Liver (tissue), 8 donors: ENCODE measurements at regions not wholly inside any gene's neighbourhood (a gene's known extent, or its start where the extent isn't known, plus 50 kb on each side); places are given as distances from the start of the nearest gene placed in this dataset.

ENCODE experiments used
- DNase-seq: peaks from one replicate; pipeline ENCODE4 v3.0.0-alpha.2; 2017; ENCODE audit warnings: low spot score
- H3K27ac ChIP-seq, 2 donors: one replicate each; pipeline ENCODE4 v1.7.0; 2013; ENCODE audit warnings: inconsistent platforms in 2 of 2, low read length in 2 of 2, control low read depth in 1 of 2, low read depth in 1 of 2, mild to moderate bottlenecking in 1 of 2
- H3K27me3 ChIP-seq, 4 donors: one replicate each; pipeline versions ENCODE4 v1.6.1 to v1.7.0; 2013; ENCODE audit warnings: low read length in 3 of 4, inconsistent platforms in 1 of 4, mild to moderate bottlenecking in 1 of 4, moderate library complexity in 1 of 4; ENCODE audit not compliant: control insufficient read depth in 4 of 4, insufficient read depth in 4 of 4
- H3K36me3 ChIP-seq, 4 donors: one replicate each; pipeline versions ENCODE4 v1.6.1 to v1.7.0; 2013; ENCODE audit warnings: low read length in 3 of 4, mild to moderate bottlenecking in 3 of 4, low read depth in 1 of 4, moderate library complexity in 1 of 4; ENCODE audit not compliant: control insufficient read depth in 4 of 4, insufficient read depth in 3 of 4
- H3K4me1 ChIP-seq, 4 donors: one replicate each; pipeline versions ENCODE4 v1.6.1 to v1.7.0; 2013; ENCODE audit warnings: low read length in 3 of 4, mild to moderate bottlenecking in 3 of 4, moderate library complexity in 1 of 4; ENCODE audit not compliant: control insufficient read depth in 4 of 4, insufficient read depth in 4 of 4
- H3K4me3 ChIP-seq, 3 donors: one replicate each; pipeline versions ENCODE4 v1.6.1 to v1.7.0; 2013; ENCODE audit warnings: low read length in 3 of 3, control low read depth in 1 of 3, low read depth in 1 of 3, mild to moderate bottlenecking in 1 of 3
- H3K9ac ChIP-seq, 2 donors: one replicate each; pipeline ENCODE4 v1.7.0; 2013; ENCODE audit warnings: low read length in 2 of 2, mild to moderate bottlenecking in 2 of 2, moderate library complexity in 2 of 2, control low read depth in 1 of 2, low read depth in 1 of 2
- H3K9me3 ChIP-seq, 4 donors: one replicate each; pipeline versions ENCODE4 v1.6.1 to v1.7.0; 2013; ENCODE audit warnings: low read length in 3 of 4; ENCODE audit not compliant: control insufficient read depth in 4 of 4
- EGR1 ChIP-seq, 2 donors: IDR thresholded peaks; 2 replicates each; pipeline ENCODE4 v1.6.1; 2016 to 2018; ENCODE audit warnings: antibody characterized with exemption in 2 of 2, low read depth in 2 of 2
- FOXA1 ChIP-seq: IDR thresholded peaks from 2 replicates; pipeline ENCODE4 v1.6.1; 2016; ENCODE audit warnings: antibody characterized with exemption
- FOXA2 ChIP-seq: IDR thresholded peaks from 2 replicates; pipeline ENCODE4 v1.6.1; 2016; ENCODE audit warnings: antibody characterized with exemption
- GABPA ChIP-seq, 2 donors: IDR thresholded peaks in 1 of 2; conservative IDR thresholded peaks in 1 of 2; 2 replicates each; pipeline ENCODE4 v1.6.1; 2016; ENCODE audit warnings: antibody characterized with exemption in 2 of 2, mild to moderate bottlenecking in 1 of 2, moderate library complexity in 1 of 2
- HNF4G ChIP-seq: IDR thresholded peaks from 2 replicates; pipeline ENCODE4 v1.6.1; 2016; ENCODE audit warnings: antibody characterized with exemption
- JUND ChIP-seq, 2 donors: IDR thresholded peaks; 2 replicates each; pipeline ENCODE4 v1.6.1; 2016; ENCODE audit warnings: antibody characterized with exemption in 2 of 2
- RAD21 ChIP-seq, 2 donors: IDR thresholded peaks; 2 replicates each; pipeline ENCODE4 v1.6.1; 2016; ENCODE audit warnings: antibody characterized with exemption in 2 of 2, mild to moderate bottlenecking in 2 of 2
- REST ChIP-seq: IDR thresholded peaks from 2 replicates; pipeline ENCODE4 v1.6.1; 2016; ENCODE audit warnings: antibody characterized with exemption, mild to moderate bottlenecking
- RXRA ChIP-seq, 2 donors: IDR thresholded peaks; 2 replicates each; pipeline ENCODE4 v1.6.1; 2017 to 2018; ENCODE audit warnings: antibody characterized with exemption in 2 of 2, mild to moderate bottlenecking in 1 of 2
- SP1 ChIP-seq: IDR thresholded peaks from 2 replicates; pipeline ENCODE4 v1.6.1; 2018; ENCODE audit warnings: antibody characterized with exemption, mild to moderate bottlenecking
- TAF1 ChIP-seq: conservative IDR thresholded peaks from 2 replicates; pipeline ENCODE4 v1.6.1; 2016; ENCODE audit warnings: antibody characterized with exemption, mild to moderate bottlenecking
- YY1 ChIP-seq: IDR thresholded peaks from 2 replicates; pipeline ENCODE4 v1.6.1; 2016; ENCODE audit warnings: antibody characterized with exemption, mild to moderate bottlenecking
- WGBS: extraction: QIAGEN DNeasy Blood & Tissue Kit; methylation state at CpG from one replicate; pipeline ENCODE4 v1.1.7; 2013; 5-methylcytosine and 5-hydroxymethylcytosine counted together
- TF ChIP-seq, protein P1 (sequence below): IDR thresholded peaks from 2 replicates; pipeline ENCODE4 v1.6.1; 2016; ENCODE audit warnings: antibody characterized with exemption
- TF ChIP-seq, protein P2 (sequence below): IDR thresholded peaks from 2 replicates; pipeline ENCODE4 v1.6.1; 2016; ENCODE audit warnings: antibody characterized with exemption
- TF ChIP-seq, protein P3 (sequence below): IDR thresholded peaks from 2 replicates; pipeline ENCODE4 v1.6.1; 2016; ENCODE audit warnings: antibody characterized with exemption
- TF ChIP-seq, protein P4 (sequence below): fragments of 150-350 bp; IDR thresholded peaks from 2 replicates; pipeline ENCODE4 v1.5.1; 2017; ENCODE audit warnings: improper control_type of control experiment, low read depth, low read length; ENCODE audit not compliant: missing input control
- donor health status: healthy.
- donor health status: healthy.
- donor health status: healthy.
- donor health status: healthy.
- donor health status: healthy.

DNA sequence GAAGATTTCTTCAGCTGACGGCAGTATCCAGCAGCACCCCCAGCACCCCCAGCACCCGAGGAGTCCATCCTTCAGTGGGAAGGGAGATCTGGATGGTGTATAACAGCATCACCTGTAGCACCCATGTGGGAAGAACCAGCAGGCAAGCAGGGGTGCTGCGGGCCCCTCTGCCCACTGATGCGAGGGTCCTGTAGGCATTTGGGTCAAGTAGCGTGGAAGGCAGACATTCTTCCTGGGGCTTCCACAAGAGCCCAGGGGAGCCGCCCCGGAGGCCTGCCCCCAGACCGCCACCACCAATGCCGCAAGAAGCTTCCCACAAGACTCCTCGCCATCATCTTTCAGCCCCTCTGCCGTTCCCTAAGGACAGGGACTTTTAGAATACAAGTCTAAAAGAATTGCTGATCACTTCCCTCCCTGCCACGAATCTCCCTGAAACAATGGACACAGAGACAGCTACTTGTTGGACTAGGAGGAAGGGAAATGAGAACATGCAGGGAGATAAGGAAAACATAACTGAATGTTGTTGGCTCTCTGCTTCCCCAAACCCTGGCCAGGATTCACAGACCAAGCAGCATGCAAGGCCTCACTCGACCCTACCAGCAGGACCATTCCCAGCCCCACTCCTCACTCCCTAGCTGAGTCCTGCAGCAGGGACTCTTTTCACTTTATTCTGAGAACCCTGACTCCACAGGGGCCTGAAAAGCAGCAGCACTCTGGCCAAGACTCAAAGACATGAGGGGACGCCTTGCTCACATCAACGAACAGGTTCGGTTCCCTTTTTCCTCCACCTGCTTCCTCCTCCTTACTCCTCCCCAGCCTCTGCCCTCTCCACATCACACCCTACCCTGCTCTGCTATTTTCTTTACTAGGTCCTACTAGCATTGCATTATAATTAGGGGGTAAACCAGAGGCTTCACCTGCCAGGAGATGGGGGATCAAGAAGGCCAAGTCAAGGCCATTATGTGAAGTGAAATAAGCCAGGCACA is 164.5 kb downstream of the HERPUD2 start:
- TF ChIP-seq, protein P1, sequence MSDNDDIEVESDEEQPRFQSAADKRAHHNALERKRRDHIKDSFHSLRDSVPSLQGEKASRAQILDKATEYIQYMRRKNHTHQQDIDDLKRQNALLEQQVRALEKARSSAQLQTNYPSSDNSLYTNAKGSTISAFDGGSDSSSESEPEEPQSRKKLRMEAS: no peak
- no peak for TF ChIP-seq EGR1 (IDR thresholded peaks at IDR 0.05; ENCODE audit: low read depth in 2 of 2)
- no peak for TF ChIP-seq FOXA2
- TF ChIP-seq, protein P2, sequence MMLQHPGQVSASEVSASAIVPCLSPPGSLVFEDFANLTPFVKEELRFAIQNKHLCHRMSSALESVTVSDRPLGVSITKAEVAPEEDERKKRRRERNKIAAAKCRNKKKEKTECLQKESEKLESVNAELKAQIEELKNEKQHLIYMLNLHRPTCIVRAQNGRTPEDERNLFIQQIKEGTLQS: no peak
- no peak for TF ChIP-seq HNF4G
- no peak for TF ChIP-seq REST

GRCh38 chr7:35529713-35530112 is 165.2 kb downstream of the HERPUD2 start:
- 71% methylated on average over 6 of the region's 6 CpGs for WGBS
- DNase-seq: no peak
- H3K9ac ChIP-seq: no peak overlapping the region
- no peaks in the 10 kb centered on the region for H3K27me3 ChIP-seq
- no peak overlapping the region for H3K27ac ChIP-seq
- H3K4me3 ChIP-seq: no peak overlapping the region
- H3K36me3 ChIP-seq: no peaks in the 10 kb centered on the region
- no peaks in the 10 kb centered on the region for H3K9me3 ChIP-seq
- peaks cover 1 to 16% (median 8%) of the 10 kb centered on the region in 4 donors for H3K4me1 ChIP-seq
- TF ChIP-seq REST: no peak
- TF ChIP-seq, protein P3, sequence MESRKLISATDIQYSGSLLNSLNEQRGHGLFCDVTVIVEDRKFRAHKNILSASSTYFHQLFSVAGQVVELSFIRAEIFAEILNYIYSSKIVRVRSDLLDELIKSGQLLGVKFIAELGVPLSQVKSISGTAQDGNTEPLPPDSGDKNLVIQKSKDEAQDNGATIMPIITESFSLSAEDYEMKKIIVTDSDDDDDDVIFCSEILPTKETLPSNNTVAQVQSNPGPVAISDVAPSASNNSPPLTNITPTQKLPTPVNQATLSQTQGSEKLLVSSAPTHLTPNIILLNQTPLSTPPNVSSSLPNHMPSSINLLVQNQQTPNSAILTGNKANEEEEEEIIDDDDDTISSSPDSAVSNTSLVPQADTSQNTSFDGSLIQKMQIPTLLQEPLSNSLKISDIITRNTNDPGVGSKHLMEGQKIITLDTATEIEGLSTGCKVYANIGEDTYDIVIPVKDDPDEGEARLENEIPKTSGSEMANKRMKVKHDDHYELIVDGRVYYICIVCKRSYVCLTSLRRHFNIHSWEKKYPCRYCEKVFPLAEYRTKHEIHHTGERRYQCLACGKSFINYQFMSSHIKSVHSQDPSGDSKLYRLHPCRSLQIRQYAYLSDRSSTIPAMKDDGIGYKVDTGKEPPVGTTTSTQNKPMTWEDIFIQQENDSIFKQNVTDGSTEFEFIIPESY: no peak
- TF ChIP-seq EGR1 (IDR thresholded peaks at IDR 0.05; ENCODE audit: low read depth in 2 of 2): no peak
- no peak for TF ChIP-seq SP1
- no peak for TF ChIP-seq YY1
- TF ChIP-seq, protein P4, sequence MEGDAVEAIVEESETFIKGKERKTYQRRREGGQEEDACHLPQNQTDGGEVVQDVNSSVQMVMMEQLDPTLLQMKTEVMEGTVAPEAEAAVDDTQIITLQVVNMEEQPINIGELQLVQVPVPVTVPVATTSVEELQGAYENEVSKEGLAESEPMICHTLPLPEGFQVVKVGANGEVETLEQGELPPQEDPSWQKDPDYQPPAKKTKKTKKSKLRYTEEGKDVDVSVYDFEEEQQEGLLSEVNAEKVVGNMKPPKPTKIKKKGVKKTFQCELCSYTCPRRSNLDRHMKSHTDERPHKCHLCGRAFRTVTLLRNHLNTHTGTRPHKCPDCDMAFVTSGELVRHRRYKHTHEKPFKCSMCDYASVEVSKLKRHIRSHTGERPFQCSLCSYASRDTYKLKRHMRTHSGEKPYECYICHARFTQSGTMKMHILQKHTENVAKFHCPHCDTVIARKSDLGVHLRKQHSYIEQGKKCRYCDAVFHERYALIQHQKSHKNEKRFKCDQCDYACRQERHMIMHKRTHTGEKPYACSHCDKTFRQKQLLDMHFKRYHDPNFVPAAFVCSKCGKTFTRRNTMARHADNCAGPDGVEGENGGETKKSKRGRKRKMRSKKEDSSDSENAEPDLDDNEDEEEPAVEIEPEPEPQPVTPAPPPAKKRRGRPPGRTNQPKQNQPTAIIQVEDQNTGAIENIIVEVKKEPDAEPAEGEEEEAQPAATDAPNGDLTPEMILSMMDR: no peak
- TF ChIP-seq GABPA (IDR thresholded peaks at IDR 0.05 in 1 of 2, conservative IDR thresholded peaks at IDR 0.05 in 1 of 2): no peak
- TF ChIP-seq TAF1: no peak
- no peak for TF ChIP-seq FOXA1
- TF ChIP-seq RXRA (IDR thresholded peaks at IDR 0.05): no peak
- no peak for TF ChIP-seq HNF4G
- no peak for TF ChIP-seq JUND (IDR thresholded peaks at IDR 0.05)
- no peak for TF ChIP-seq RAD21 (IDR thresholded peaks at IDR 0.05)
- TF ChIP-seq, protein P2: no peak
- TF ChIP-seq, protein P1: no peak

More for the DNA sequence above, 164.5 kb downstream of the HERPUD2 start:
- no peak overlapping the region for H3K9ac ChIP-seq
- H3K27me3 ChIP-seq: no peaks in the 10 kb centered on the region
- peaks cover 2 to 18% (median 9%) of the 10 kb centered on the region in 4 donors for H3K4me1 ChIP-seq
- H3K9me3 ChIP-seq: no peaks in the 10 kb centered on the region
- 84% methylated on average over 16 of the region's 16 CpGs for WGBS
- no peak overlapping the region for H3K27ac ChIP-seq
- H3K36me3 ChIP-seq: no peaks in the 10 kb centered on the region
- no peak for DNase-seq
- no peak overlapping the region for H3K4me3 ChIP-seq
